ENCODE measurements at regions not wholly inside any gene's neighbourhood (a gene's known extent, or its start where the extent isn't known, plus 50 kb on each side); places are given as distances from the start of the nearest gene placed in this dataset.

GRCh38 chr21:32132881-32133280 is 146.0 kb downstream of the MIS18A start:
- H3K9ac ChIP-seq (ENCODE audit: extremely low read depth, insufficient read length, low read length): no peak overlapping the region
- no peak overlapping the region for H2BK12ac ChIP-seq (ENCODE audit: insufficient read length, low read depth, low read length)
- no peak overlapping the region for H3K27ac ChIP-seq (ENCODE audit: insufficient read length, low read depth, low read length)
- H3K27me3 Mint-ChIP-seq (ENCODE audit: low read depth): no peaks in the 10 kb centered on the region; the same call in 1 of the 2 replicates
- no peak overlapping the region for H2BK5ac ChIP-seq (ENCODE audit: insufficient read length, low read length)
- no CpG with 5 or more reads among the region's 2 CpGs for WGBS (ENCODE audit: extremely low coverage, insufficient read length, low lambda C conversion rate)
- no peak overlapping the region for H3K27ac Mint-ChIP-seq
- H3K79me2 ChIP-seq (ENCODE audit: insufficient read depth, low read length): no peaks in the 10 kb centered on the region
- H3K79me1 ChIP-seq (ENCODE audit: insufficient read depth, low read depth, low read length, poor library complexity, severe bottlenecking): no peaks in the 10 kb centered on the region
- no peak overlapping the region for H4K8ac ChIP-seq (replicated peaks; ENCODE audit: insufficient read length, low read depth, low read length)
- H3T11ph ChIP-seq (ENCODE audit: low read length): no peak overlapping the region
- H2BK20ac ChIP-seq (ENCODE audit: low read depth, low read length, poor library complexity, severe bottlenecking): no peak overlapping the region
- H3K9me3 ChIP-seq (ENCODE audit: control insufficient read depth, low read depth, low read length): no peaks in the 10 kb centered on the region
- no peaks in the 10 kb centered on the region for H3K23me2 ChIP-seq (ENCODE audit: insufficient read length, low read depth, low read length, poor library complexity, severe bottlenecking)
- no peaks in the 10 kb centered on the region for H3K4me1 ChIP-seq (ENCODE audit: insufficient read depth, low read length)
- no peak overlapping the region for H2AK5ac ChIP-seq (ENCODE audit: insufficient read length, low read length)
- no peak overlapping the region for H3K4me2 ChIP-seq (ENCODE audit: insufficient read depth, insufficient read length, low read length)
- no peak overlapping the region for H2AFZ ChIP-seq (ENCODE audit: low read length)
- H2BK15ac ChIP-seq (ENCODE audit: low read depth, low read length): no peak overlapping the region
- H4K91ac ChIP-seq (ENCODE audit: insufficient read length, low read depth, low read length): no peak overlapping the region
- H3K27me3 ChIP-seq (ENCODE audit: insufficient read depth, low read length): no peaks in the 10 kb centered on the region
- H3K36me3 Mint-ChIP-seq (ENCODE audit: insufficient read depth in 1 of 3, low read depth in 3 of 3): peaks cover 0 to 9% (median 0%) of the 10 kb centered on the region in 3 experiments; a peak in 2 of 7 replicates
- no peak overlapping the region for H4K5ac ChIP-seq (ENCODE audit: insufficient read length, low read depth, low read length)
- no peak overlapping the region for H2BK120ac ChIP-seq (ENCODE audit: low read depth, low read length, poor library complexity, severe bottlenecking)
- H3K18ac ChIP-seq (ENCODE audit: insufficient read length, low read depth, low read length): no peak overlapping the region
- peaks cover 4 to 10% of the 10 kb centered on the region in 2 experiments for H3K4me1 Mint-ChIP-seq
- H3K4me3 Mint-ChIP-seq: no peak overlapping the region
- no peak overlapping the region for H3K56ac ChIP-seq (ENCODE audit: insufficient read length, low read depth, low read length)
- H3K14ac ChIP-seq (ENCODE audit: insufficient read depth, low read length): no peak overlapping the region
- H3K9me3 Mint-ChIP-seq: peaks cover 3 to 16% of the 10 kb centered on the region in 2 experiments
- no peaks in the 10 kb centered on the region for H4K20me1 ChIP-seq (ENCODE audit: control insufficient read depth, insufficient read depth, insufficient read length)
- TF ChIP-seq CTCF (conservative IDR thresholded peaks at IDR 0.05): no peak
- no peak for DNase-seq
- H3K23ac ChIP-seq (ENCODE audit: insufficient read length, low read depth, low read length): no peak overlapping the region
- no peak overlapping the region for H3K4ac ChIP-seq (ENCODE audit: low read depth, low read length)
